HepG2 (cell line): ENCODE measurements at regions not wholly inside any gene's neighbourhood (a gene's known extent, or its start where the extent isn't known, plus 50 kb on each side); places are given as distances from the start of the nearest gene placed in this dataset.

Experiments
- ATAC-seq: fragments of 200-7000 bp; cut with Tn5 transposase; 3 replicates; pipeline ENCODE4 v1.9.1; 2020; ENCODE audit warnings: mild to moderate bottlenecking, moderate library complexity
- BruUV-seq: library from RNA; stranded (reverse); fragments of 400-500 nt; replicated peaks from 2 replicates; lab custom pipeline; 2021; lab: Mats Ljungman, UMichigan
- CTCF ChIA-PET: fragments of 300-600 bp; formaldehyde crosslinking; extraction: SDS; loops from one replicate; lab custom pipeline; 2021; ENCODE audit warnings: low total read pairs, inconsistent platforms, low intra/inter-chr PET ratio; lab: Yijun Ruan, JAX
- POLR2A ChIA-PET: fragments of 350-600 bp; sonication (Branson Sonifier 250); formaldehyde crosslinking; loops from one replicate; lab custom pipeline; 2020; ENCODE audit warnings: antibody characterized with exemption, inconsistent platforms; lab: Yijun Ruan, JAX
- DNase-seq: peaks from one replicate; pipeline ENCODE4 v3.0.0-alpha.2; 2015; ENCODE audit warnings: low spot score
- FAIRE-seq: peaks from 3 replicates; lab custom pipeline; 2011; peaks lifted over from hg19 to GRCh38; lab: Jason Lieb, UNC
- H2AFZ ChIP-seq: one replicate; pipeline ENCODE4 v1.6.1; 2011; ENCODE audit warnings: low read length, inconsistent platforms
- H3K27ac ChIP-seq: fragments of 300-600 bp; 3 replicates; pipeline ENCODE4 v1.8.0; 2011; ENCODE audit warnings: mixed run types, mild to moderate bottlenecking, mixed read lengths, low read length, inconsistent platforms; ENCODE audit not compliant: insufficient read depth; ENCODE audit errors: extremely low read length
- H3K27me3 ChIP-seq, 2 experiments: fragments of 200-600 bp in 1 of 2; 2 replicates in 1 of 2; 3 replicates in 1 of 2; pipeline versions ENCODE4 v1.6.0 to v1.8.0; 2011; ENCODE audit warnings: low read length in 2 of 2, mild to moderate bottlenecking in 2 of 2, moderate library complexity in 2 of 2, inconsistent platforms in 1 of 2; ENCODE audit not compliant: insufficient read depth in 2 of 2, control insufficient read depth in 1 of 2
- H3K36me3 ChIP-seq, 2 experiments: fragments of 200-600 bp in 1 of 2; replicated peaks in 1 of 2; 2 replicates in 1 of 2; 3 replicates in 1 of 2; pipeline versions ENCODE4 v1.5.1 to v1.8.0; 2011; ENCODE audit warnings: low read length in 2 of 2, inconsistent platforms in 1 of 2; ENCODE audit not compliant: insufficient read depth in 2 of 2, control insufficient read depth in 1 of 2
- H3K4me1 ChIP-seq: 2 replicates; pipeline ENCODE4 v1.5.1; 2012; ENCODE audit warnings: low read length, inconsistent platforms; ENCODE audit not compliant: insufficient read depth
- H3K4me2 ChIP-seq: 2 replicates; pipeline ENCODE4 v1.6.0; 2011; ENCODE audit warnings: low read depth, low read length, inconsistent platforms
- H3K4me3 ChIP-seq, 3 experiments: fragments of 200-600 bp in 1 of 3; sonication (generic), shearing (Covaris generic) in 1 of 3; replicated peaks in 1 of 3; 2 replicates each; pipeline ENCODE4 v1.5.1; 2011 to 2016; ENCODE audit warnings: low read length in 3 of 3, inconsistent platforms in 2 of 3, low read depth in 2 of 3, mild to moderate bottlenecking in 2 of 3, control low read depth in 1 of 3, mixed read lengths in 1 of 3; ENCODE audit not compliant: insufficient read depth in 1 of 3
- H3K79me2 ChIP-seq: one replicate; pipeline ENCODE4 v1.6.1; 2011; ENCODE audit warnings: low read length, inconsistent platforms; ENCODE audit not compliant: insufficient read depth
- H3K9ac ChIP-seq: 2 replicates; pipeline ENCODE4 v1.6.0; 2011; ENCODE audit warnings: mild to moderate bottlenecking, low read depth, low read length, inconsistent platforms; ENCODE audit not compliant: insufficient read depth
- H3K9me3 ChIP-seq: 2 replicates; pipeline ENCODE4 v1.5.1; 2012; ENCODE audit warnings: mild to moderate bottlenecking, low read length
- H4K20me1 ChIP-seq: 2 replicates; pipeline ENCODE4 v1.6.0; 2011; ENCODE audit warnings: inconsistent platforms, mild to moderate bottlenecking, low read length, moderate library complexity; ENCODE audit not compliant: insufficient read depth
- BRD4 ChIP-seq: sonication (generic); formaldehyde crosslinking; IDR thresholded peaks from 2 replicates; pipeline ENCODE4 v1.4.0; 2020; ENCODE audit warnings: missing genetic modification reagents
- EED ChIP-seq: sonication (generic); formaldehyde crosslinking; IDR thresholded peaks from 2 replicates; pipeline ENCODE4 v1.5.0; 2020; ENCODE audit warnings: mild to moderate bottlenecking, missing genetic modification reagents
- EP300 ChIP-seq, 3 experiments: sonication (generic) in 1 of 3; formaldehyde crosslinking in 1 of 3; IDR thresholded peaks; 2 replicates each; pipeline versions ENCODE4 v1.5.1 to v1.6.1; 2011 to 2020; ENCODE audit warnings: low read depth in 2 of 3, low read length in 2 of 3, borderline replicate concordance in 1 of 3, improper control_type of control experiment in 1 of 3, mild to moderate bottlenecking in 1 of 3, missing genetic modification reagents in 1 of 3, moderate library complexity in 1 of 3
- KAT2B ChIP-seq: fragments of 150-350 bp; IDR thresholded peaks from 2 replicates; pipeline ENCODE4 v1.6.1; 2014; ENCODE audit warnings: low read depth, low read length, borderline replicate concordance
- PRMT3 ChIP-seq: sonication (generic); formaldehyde crosslinking; IDR thresholded peaks from 2 replicates; pipeline ENCODE4 v1.8.1; 2022; ENCODE audit warnings: low read depth, mild to moderate bottlenecking, moderate library complexity, missing genetic modification reagents, borderline replicate concordance
- RBM22 ChIP-seq: fragments of 200-400 bp; formaldehyde crosslinking; optimal IDR thresholded peaks from 2 replicates; pipeline ENCODE3; 2017; ENCODE audit warnings: mild to moderate bottlenecking, low read length, moderate library complexity
- RFX5 ChIP-seq: IDR thresholded peaks from 2 replicates; pipeline ENCODE4 v1.6.1; 2011; ENCODE audit warnings: low read depth, low read length, improper control_type of control experiment
- SSRP1 ChIP-seq: IDR thresholded peaks from 2 replicates; pipeline ENCODE4 v1.6.1; 2016; ENCODE audit warnings: control low read depth
- ZBTB7A ChIP-seq: sonication (generic); formaldehyde crosslinking; IDR thresholded peaks from 2 replicates; pipeline ENCODE4 v1.8.0; 2022; ENCODE audit warnings: mild to moderate bottlenecking, missing genetic modification reagents
- ZNF136 ChIP-seq: sonication (generic); formaldehyde crosslinking; IDR thresholded peaks from 2 replicates; pipeline ENCODE4 v1.8.1; 2022; ENCODE audit warnings: low read depth, mild to moderate bottlenecking, moderate library complexity, missing genetic modification reagents
- ZNF17 ChIP-seq: sonication (generic); formaldehyde crosslinking; IDR thresholded peaks from 2 replicates; pipeline ENCODE4 v1.5.0; 2020; ENCODE audit warnings: mild to moderate bottlenecking, missing genetic modification reagents
- ZNF274 ChIP-seq: sonication (generic); formaldehyde crosslinking; IDR thresholded peaks from 2 replicates; pipeline ENCODE4 v1.5.1; 2020; ENCODE audit warnings: mild to moderate bottlenecking, missing genetic modification reagents
- WGBS: methylation state at CpG from one replicate; pipeline ENCODE4 v1.1.6; 2017; ENCODE audit warnings: low lambda C conversion rate; 5-methylcytosine and 5-hydroxymethylcytosine counted together
- in situ Hi-C: cut with HindIII; loops from 2 replicates; pipeline ENCODE4 v1.10.0; 2017; ENCODE audit warnings: low pct_unique_long_range_greater_than_20kb; ENCODE audit not compliant: extremely low pct_ligation_motif_present
- intact Hi-C: fragments of 100-400 bp; cut with micrococcal nuclease; formaldehyde crosslinking; loops from one replicate; pipeline ENCODE4 v1.10.0; 2022; ENCODE audit not compliant: unreplicated experiment
- TF ChIP-seq, protein P1 (sequence below): sonication (generic); formaldehyde crosslinking; IDR thresholded peaks from 2 replicates; pipeline ENCODE4 v1.4.0; 2020; ENCODE audit warnings: missing genetic modification reagents, low read depth, mild to moderate bottlenecking, borderline replicate concordance
- TF ChIP-seq, protein P2 (sequence below): sonication (generic); formaldehyde crosslinking; conservative IDR thresholded peaks from 2 replicates; pipeline ENCODE4 v1.5.0; 2020; ENCODE audit warnings: missing genetic modification reagents

DNA sequence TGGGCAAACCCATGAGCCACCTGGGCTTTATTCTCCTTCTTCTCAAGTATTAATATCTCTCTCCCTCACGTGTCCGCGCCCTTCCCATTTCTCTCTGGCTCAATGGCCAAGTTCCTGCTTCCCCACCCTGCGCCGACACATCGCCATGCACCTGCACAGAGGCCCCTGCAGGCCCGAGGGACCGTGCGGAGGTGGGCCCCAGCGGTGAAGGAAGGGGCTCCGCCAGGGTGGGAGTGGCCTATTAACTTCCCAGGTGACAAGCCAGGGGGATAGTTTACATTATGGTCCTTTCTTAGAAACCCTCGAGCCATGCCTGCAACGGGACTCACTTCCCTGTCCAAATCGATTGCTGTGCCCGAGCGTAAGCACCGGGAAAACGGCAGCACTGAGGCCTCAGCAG, 110.0 kb upstream of the ADARB2 start:
- Histone ChIP-seq H3K79me2 (no peaks in the 10 kb centered on the region), H3K27me3 (no peaks in the 10 kb centered on the region), H3K4me2 (no peak overlapping the region), H3K4me3 (no peak overlapping the region), H2AFZ (no peak overlapping the region), H4K20me1 (no peaks in the 10 kb centered on the region), H3K4me1 (no peaks in the 10 kb centered on the region), H3K36me3 (no peaks in the 10 kb centered on the region), H3K9me3 (no peaks in the 10 kb centered on the region), H3K9ac (no peak overlapping the region), H3K27ac (no peak overlapping the region)
- ChIA-PET POLR2A (no interaction called here), CTCF (no interaction called here)
- no peak for ATAC-seq
- TF ChIP-seq ZNF136 (CRISPR knock-in tag): no peak
- TF ChIP-seq ZNF17 (CRISPR knock-in tag): no peak
- TF ChIP-seq BRD4 (CRISPR knock-in tag): no peak
- TF ChIP-seq EED: no peak
- TF ChIP-seq PRMT3 (CRISPR knock-in tag): no peak
- TF ChIP-seq, protein P1, sequence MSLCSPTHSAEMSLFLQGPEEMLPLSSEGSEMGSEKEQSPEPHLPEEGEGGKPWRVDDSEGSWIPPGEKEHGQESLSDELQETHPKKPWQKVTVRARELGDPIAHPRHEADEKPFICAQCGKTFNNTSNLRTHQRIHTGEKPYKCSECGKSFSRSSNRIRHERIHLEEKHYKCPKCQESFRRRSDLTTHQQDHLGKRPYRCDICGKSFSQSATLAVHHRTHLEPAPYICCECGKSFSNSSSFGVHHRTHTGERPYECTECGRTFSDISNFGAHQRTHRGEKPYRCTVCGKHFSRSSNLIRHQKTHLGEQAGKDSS: no peak
- no peak for TF ChIP-seq ZBTB7A (CRISPR knock-in tag)
- TF ChIP-seq ZNF274: no peak
- TF ChIP-seq, protein P2, sequence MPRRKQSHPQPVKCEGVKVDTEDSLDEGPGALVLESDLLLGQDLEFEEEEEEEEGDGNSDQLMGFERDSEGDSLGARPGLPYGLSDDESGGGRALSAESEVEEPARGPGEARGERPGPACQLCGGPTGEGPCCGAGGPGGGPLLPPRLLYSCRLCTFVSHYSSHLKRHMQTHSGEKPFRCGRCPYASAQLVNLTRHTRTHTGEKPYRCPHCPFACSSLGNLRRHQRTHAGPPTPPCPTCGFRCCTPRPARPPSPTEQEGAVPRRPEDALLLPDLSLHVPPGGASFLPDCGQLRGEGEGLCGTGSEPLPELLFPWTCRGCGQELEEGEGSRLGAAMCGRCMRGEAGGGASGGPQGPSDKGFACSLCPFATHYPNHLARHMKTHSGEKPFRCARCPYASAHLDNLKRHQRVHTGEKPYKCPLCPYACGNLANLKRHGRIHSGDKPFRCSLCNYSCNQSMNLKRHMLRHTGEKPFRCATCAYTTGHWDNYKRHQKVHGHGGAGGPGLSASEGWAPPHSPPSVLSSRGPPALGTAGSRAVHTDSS (CRISPR knock-in tag): no peak
- no peak for TF ChIP-seq KAT2B
- TF ChIP-seq EP300 (IDR thresholded peaks at IDR 0.05; ENCODE audit: low read depth in 2 of 2, low read length in 2 of 2): no peak
- TF ChIP-seq EP300 (CRISPR knock-in tag; IDR thresholded peaks at IDR 0.05; ENCODE audit: borderline replicate concordance): no peak
- TF ChIP-seq SSRP1: no peak
- TF ChIP-seq RBM22: no peak
- no peak for TF ChIP-seq RFX5
- BruUV-seq: no TSS peak
- 48% methylated on average over 18 of the region's 18 CpGs for WGBS
- FAIRE-seq: no peak
- DNase-seq: no peak
- intact Hi-C loops (no loop called here), in situ Hi-C loops (no loop called here)
